ENCODE measurements at regions not wholly inside any gene's neighbourhood (a gene's known extent, or its start where the extent isn't known, plus 50 kb on each side); places are given as distances from the start of the nearest gene placed in this dataset.
"Not testable (repeated sequence)": the region's sequence is repeated elsewhere in the genome, so short reads cannot be mapped to it uniquely, and the experiment has no call there.

GRCh38 chr22:48076008-48076407 is 1313.6 kb downstream of the TBC1D22A start:
- DNase-seq: no peak

- DNase-seq: no peak
Observed at GRCh38 chr22:48075604-48076003, 1313.2 kb downstream of the TBC1D22A start.

- no peak for DNase-seq
Observed at GRCh38 chr22:48072777-48073176, 1310.3 kb downstream of the TBC1D22A start.

- DNase-seq: no peak
Observed at GRCh38 chr22:48071828-48072227, 1309.4 kb downstream of the TBC1D22A start.

GRCh38 chr22:48071305-48071704 is 1308.9 kb downstream of the TBC1D22A start:
- DNase-seq: no peak

GRCh38 chr22:48070760-48071159 is 1308.3 kb downstream of the TBC1D22A start:
- DNase-seq: no peak

GRCh38 chr22:48070083-48070482 is 1307.6 kb downstream of the TBC1D22A start:
- DNase-seq: no peak

- no peak for DNase-seq
Observed at GRCh38 chr22:48069256-48069655, 1306.8 kb downstream of the TBC1D22A start.

- no peak for DNase-seq
Observed at GRCh38 chr22:48068323-48068885, 1306.0 kb downstream of the TBC1D22A start.

GRCh38 chr22:48065892-48066291 is 1303.4 kb downstream of the TBC1D22A start:
- no peak for DNase-seq

- DNase-seq: no peak
Observed at GRCh38 chr22:48061726-48062125, 1299.3 kb downstream of the TBC1D22A start.

- no peak for DNase-seq
Observed at GRCh38 chr22:48060266-48060665, 1297.8 kb downstream of the TBC1D22A start.

GRCh38 chr22:48059521-48059920 is 1297.1 kb downstream of the TBC1D22A start:
- DNase-seq: not testable (repeated sequence)

GRCh38 chr22:48057116-48057835 is 1294.8 kb downstream of the TBC1D22A start:
- DNase-seq: no peak

- DNase-seq: no peak
Observed at GRCh38 chr22:48055827-48056226, 1293.4 kb downstream of the TBC1D22A start.

GRCh38 chr22:48055185-48055584 is 1292.7 kb downstream of the TBC1D22A start:
- DNase-seq: no peak

GRCh38 chr22:48054596-48054995 is 1292.1 kb downstream of the TBC1D22A start:
- DNase-seq: no peak

GRCh38 chr22:48053973-48054372 is 1291.5 kb downstream of the TBC1D22A start:
- no peak for DNase-seq

- no peak for DNase-seq
Observed at GRCh38 chr22:48053486-48053885, 1291.0 kb downstream of the TBC1D22A start.

- DNase-seq: no peak
Observed at GRCh38 chr22:48052621-48052890, 1290.1 kb downstream of the TBC1D22A start.

GRCh38 chr22:48051796-48052620 is 1289.6 kb downstream of the TBC1D22A start:
- no peak for DNase-seq

GRCh38 chr22:48050836-48051235 is 1288.4 kb downstream of the TBC1D22A start:
- no peak for DNase-seq

GRCh38 chr22:48049116-48049515 is 1286.7 kb downstream of the TBC1D22A start:
- DNase-seq: no peak
